ENCODE measurements at regions not wholly inside any gene's neighbourhood (a gene's known extent, or its start where the extent isn't known, plus 50 kb on each side); places are given as distances from the start of the nearest gene placed in this dataset.

DNA sequence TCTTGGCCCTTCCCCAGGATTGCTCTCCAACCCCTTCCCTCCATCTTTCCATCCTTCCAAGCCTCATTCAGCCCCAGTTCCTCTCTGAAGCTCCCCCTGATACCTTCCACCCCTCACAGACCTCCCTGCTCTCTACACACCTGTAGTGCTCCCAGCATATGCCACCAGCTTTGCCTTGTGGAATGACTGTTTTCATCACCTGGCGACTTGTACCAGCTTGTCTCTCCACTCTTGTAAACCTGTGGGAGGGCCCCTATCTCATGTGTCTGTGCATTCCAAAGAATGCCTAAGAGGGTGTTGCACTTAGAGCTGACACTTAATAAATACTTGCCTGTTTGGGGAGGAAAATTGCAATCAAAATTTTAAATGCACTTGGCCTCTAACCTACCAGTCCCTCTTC, 198.7 kb downstream of the BCL11A start:
- TF ChIP-seq, protein P1, sequence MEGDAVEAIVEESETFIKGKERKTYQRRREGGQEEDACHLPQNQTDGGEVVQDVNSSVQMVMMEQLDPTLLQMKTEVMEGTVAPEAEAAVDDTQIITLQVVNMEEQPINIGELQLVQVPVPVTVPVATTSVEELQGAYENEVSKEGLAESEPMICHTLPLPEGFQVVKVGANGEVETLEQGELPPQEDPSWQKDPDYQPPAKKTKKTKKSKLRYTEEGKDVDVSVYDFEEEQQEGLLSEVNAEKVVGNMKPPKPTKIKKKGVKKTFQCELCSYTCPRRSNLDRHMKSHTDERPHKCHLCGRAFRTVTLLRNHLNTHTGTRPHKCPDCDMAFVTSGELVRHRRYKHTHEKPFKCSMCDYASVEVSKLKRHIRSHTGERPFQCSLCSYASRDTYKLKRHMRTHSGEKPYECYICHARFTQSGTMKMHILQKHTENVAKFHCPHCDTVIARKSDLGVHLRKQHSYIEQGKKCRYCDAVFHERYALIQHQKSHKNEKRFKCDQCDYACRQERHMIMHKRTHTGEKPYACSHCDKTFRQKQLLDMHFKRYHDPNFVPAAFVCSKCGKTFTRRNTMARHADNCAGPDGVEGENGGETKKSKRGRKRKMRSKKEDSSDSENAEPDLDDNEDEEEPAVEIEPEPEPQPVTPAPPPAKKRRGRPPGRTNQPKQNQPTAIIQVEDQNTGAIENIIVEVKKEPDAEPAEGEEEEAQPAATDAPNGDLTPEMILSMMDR (IDR thresholded peaks at IDR 0.05), result no peak
- TF ChIP-seq EP300 (IDR thresholded peaks at IDR 0.05), result no peak
- TF ChIP-seq POLR2AphosphoS5 (IDR thresholded peaks at IDR 0.05), result no peak
- TF ChIP-seq POLR2A (IDR thresholded peaks at IDR 0.05), result no peak
